HUES48 (cell line): ENCODE measurements at regions not wholly inside any gene's neighbourhood (a gene's known extent, or its start where the extent isn't known, plus 50 kb on each side); places are given as distances from the start of the nearest gene placed in this dataset.
"Not testable (repeated sequence)": the region's sequence is repeated elsewhere in the genome, so short reads cannot be mapped to it uniquely, and the experiment has no call there.

ENCODE experiments used
- H3K27ac ChIP-seq: one replicate; pipeline ENCODE4 v1.7.0; 2013; ENCODE audit warnings: low read depth, low read length, inconsistent platforms
- H3K27me3 ChIP-seq: 2 replicates; pipeline ENCODE4 v1.6.1; 2013; ENCODE audit warnings: mild to moderate bottlenecking, low read length; ENCODE audit not compliant: control insufficient read depth, insufficient read depth
- H3K36me3 ChIP-seq: 2 replicates; pipeline ENCODE4 v1.6.1; 2013; ENCODE audit warnings: low read length; ENCODE audit not compliant: control insufficient read depth, insufficient read depth
- H3K4me1 ChIP-seq: 2 replicates; pipeline ENCODE4 v1.6.1; 2013; ENCODE audit warnings: mild to moderate bottlenecking, low read length; ENCODE audit not compliant: control insufficient read depth, insufficient read depth
- H3K4me3 ChIP-seq: 2 replicates; pipeline ENCODE4 v1.5.1; 2013; ENCODE audit warnings: mild to moderate bottlenecking, low read depth, low read length
- H3K9ac ChIP-seq: 2 replicates; pipeline ENCODE4 v1.6.1; 2013; ENCODE audit warnings: mild to moderate bottlenecking, low read depth, low read length, moderate library complexity
- H3K9me3 ChIP-seq: 2 replicates; pipeline ENCODE4 v1.6.1; 2013; ENCODE audit warnings: low read length; ENCODE audit not compliant: control insufficient read depth, insufficient read depth

- H3K36me3 ChIP-seq: no peaks in the 10 kb centered on the region
- H3K27ac ChIP-seq: no peak overlapping the region
- H3K4me3 ChIP-seq: no peak overlapping the region
- no peaks in the 10 kb centered on the region for H3K27me3 ChIP-seq
- H3K9ac ChIP-seq: no peak overlapping the region
- no peaks in the 10 kb centered on the region for H3K4me1 ChIP-seq
- H3K9me3 ChIP-seq: peaks cover 60% of the 10 kb centered on the region
Observed at GRCh38 chrX:82451725-82452124, 1056.4 kb upstream of the POU3F4 start.

- not testable (repeated sequence) for H3K9ac ChIP-seq, H3K27ac ChIP-seq, H3K4me3 ChIP-seq, H3K36me3 ChIP-seq, H3K4me1 ChIP-seq, H3K27me3 ChIP-seq
- H3K9me3 ChIP-seq: peaks cover 53% of the 10 kb centered on the region
Observed at GRCh38 chrX:82455852-82456251, 1052.2 kb upstream of the POU3F4 start.

GRCh38 chrX:82458207-82458754 lies 1049.8 kb upstream of the POU3F4 start:
- H3K4me3 ChIP-seq: no peak overlapping the region
- no peaks in the 10 kb centered on the region for H3K36me3 ChIP-seq
- H3K9ac ChIP-seq: no peak overlapping the region
- no peak overlapping the region for H3K27ac ChIP-seq
- no peaks in the 10 kb centered on the region for H3K4me1 ChIP-seq
- H3K27me3 ChIP-seq: no peaks in the 10 kb centered on the region
- peaks cover 46% of the 10 kb centered on the region for H3K9me3 ChIP-seq

- Histone ChIP-seq H3K4me3 (no peak overlapping the region), H3K27ac (no peak overlapping the region), H3K36me3 (no peaks in the 10 kb centered on the region), H3K4me1 (no peaks in the 10 kb centered on the region), H3K27me3 (no peaks in the 10 kb centered on the region), H3K9me3 (peaks cover 46% of the 10 kb centered on the region), H3K9ac (no peak overlapping the region)
Observed at GRCh38 chrX:82466994-82467393, 1041.1 kb upstream of the POU3F4 start.
